Effector memory CD8-positive, alpha-beta T cell (primary cell): ENCODE measurements at regions not wholly inside any gene's neighbourhood (a gene's known extent, or its start where the extent isn't known, plus 50 kb on each side); places are given as distances from the start of the nearest gene placed in this dataset.
A peak's percentile ranks its signal among the peaks of the same experiment; 100 is the strongest.
"Not testable (repeated sequence)": the region's sequence is repeated elsewhere in the genome, so short reads cannot be mapped to it uniquely, and the experiment has no call there.

Source experiments
- ATAC-seq: fragments of 150-1000 bp; cut with Tn5 transposase; replicated peaks from 2 replicates; pipeline ENCODE4 v1.10.0; 2021; ENCODE audit warnings: mild to moderate bottlenecking, moderate library complexity
- DNase-seq, 3 experiments: peaks; one replicate each; pipeline ENCODE4 v3.0.0; 2021
- H3K27ac Mint-ChIP-seq, 2 donors: one replicate each; pipeline ENCODE4 v1.8.0; 2022; ENCODE audit warnings: mild to moderate bottlenecking in 2 of 2, mixed read lengths in 2 of 2, moderate library complexity in 2 of 2
- H3K27me3 Mint-ChIP-seq, 2 donors: one replicate each; pipeline ENCODE4 v1.8.0; 2022; ENCODE audit warnings: mixed read lengths in 2 of 2
- H3K36me3 Mint-ChIP-seq: one replicate; pipeline ENCODE4 v1.8.0; 2022; ENCODE audit warnings: mild to moderate bottlenecking, moderate library complexity, mixed read lengths; ENCODE audit not compliant: insufficient read depth
- H3K4me1 Mint-ChIP-seq, 2 donors: one replicate each; pipeline ENCODE4 v1.8.0; 2022; ENCODE audit warnings: low read depth in 2 of 2, mixed read lengths in 2 of 2
- H3K4me3 Mint-ChIP-seq, 2 donors: one replicate each; pipeline ENCODE4 v1.8.0; 2022; ENCODE audit warnings: mild to moderate bottlenecking in 2 of 2, mixed read lengths in 2 of 2, moderate library complexity in 2 of 2
- H3K9me3 Mint-ChIP-seq, 2 donors: one replicate each; pipeline ENCODE4 v1.8.0; 2022; ENCODE audit warnings: mixed read lengths in 2 of 2

GRCh38 chr7:16933296-16934279 lies 51.8 kb upstream of the AGR3 start:
- no peaks in the 10 kb centered on the region for H3K27me3 Mint-ChIP-seq
- no peak overlapping the region for H3K27ac Mint-ChIP-seq
- DNase-seq, result no peak
- H3K4me3 Mint-ChIP-seq, result no peak overlapping the region
- no peaks in the 10 kb centered on the region for H3K36me3 Mint-ChIP-seq
- peak; percentile 29 for ATAC-seq
- H3K9me3 Mint-ChIP-seq, result no peaks in the 10 kb centered on the region
- H3K4me1 Mint-ChIP-seq, result peaks cover 6 to 9% of the 10 kb centered on the region in 2 donors

- ATAC-seq (no peak), DNase-seq (no peak)
- Mint-ChIP-seq H3K9me3 (no peaks in the 10 kb centered on the region), H3K4me3 (no peak overlapping the region), H3K27me3 (peaks cover 0 to 1% of the 10 kb centered on the region in 2 donors), H3K4me1 (peaks cover 6 to 9% of the 10 kb centered on the region in 2 donors), H3K27ac (no peak overlapping the region), H3K36me3 (no peaks in the 10 kb centered on the region)
These were observed 53.0 kb upstream of the AGR3 start for GRCh38 chr7:16934722-16935340.

GRCh38 chr7:16935341-16935735 lies 53.6 kb upstream of the AGR3 start:
- peaks cover 5 to 6% of the 10 kb centered on the region in 2 donors for H3K27me3 Mint-ChIP-seq
- H3K4me1 Mint-ChIP-seq, result peaks cover 6 to 9% of the 10 kb centered on the region in 2 donors
- DNase-seq (no peak), ATAC-seq (no peak)
- H3K27ac Mint-ChIP-seq, result no peak overlapping the region
- no peaks in the 10 kb centered on the region for H3K9me3 Mint-ChIP-seq
- H3K36me3 Mint-ChIP-seq, result no peaks in the 10 kb centered on the region
- H3K4me3 Mint-ChIP-seq, result no peak overlapping the region

GRCh38 chr7:16936626-16937422 lies 55.0 kb upstream of the AGR3 start:
- no peak for ATAC-seq
- Mint-ChIP-seq H3K27me3 (peaks cover 6 to 7% of the 10 kb centered on the region in 2 donors), H3K9me3 (no peaks in the 10 kb centered on the region), H3K27ac (no peak overlapping the region), H3K4me3 (no peak overlapping the region), H3K4me1 (peaks cover 6 to 9% of the 10 kb centered on the region in 2 donors), H3K36me3 (no peaks in the 10 kb centered on the region)
- no peak for DNase-seq

GRCh38 chr7:16939161-16939560 lies 57.4 kb upstream of the AGR3 start:
- Mint-ChIP-seq H3K4me3 (no peak overlapping the region), H3K27ac (no peak overlapping the region), H3K36me3 (no peaks in the 10 kb centered on the region), H3K27me3 (peaks cover 6 to 7% of the 10 kb centered on the region in 2 donors), H3K4me1 (peaks cover 0 to under 1% of the 10 kb centered on the region in 2 donors), H3K9me3 (no peaks in the 10 kb centered on the region)
- DNase-seq (no peak), ATAC-seq (no peak)

GRCh38 chr7:16940776-16941175 lies 59.0 kb upstream of the AGR3 start:
- H3K9me3 Mint-ChIP-seq, result no peaks in the 10 kb centered on the region
- DNase-seq (no peak), ATAC-seq (no peak)
- H3K36me3 Mint-ChIP-seq, result no peaks in the 10 kb centered on the region
- H3K27ac Mint-ChIP-seq, result no peak overlapping the region
- no peak overlapping the region for H3K4me3 Mint-ChIP-seq
- no peaks in the 10 kb centered on the region for H3K4me1 Mint-ChIP-seq
- H3K27me3 Mint-ChIP-seq, result peaks cover 11 to 14% of the 10 kb centered on the region in 2 donors

- Mint-ChIP-seq H3K27ac (no peak overlapping the region), H3K36me3 (no peaks in the 10 kb centered on the region), H3K4me1 (no peaks in the 10 kb centered on the region)
These were observed 61.2 kb upstream of the AGR3 start for GRCh38 chr7:16942929-16943509.

GRCh38 chr7:16944936-16945335 lies 63.2 kb upstream of the AGR3 start:
- Mint-ChIP-seq H3K4me3 (no peak overlapping the region), H3K36me3 (no peaks in the 10 kb centered on the region), H3K9me3 (peaks cover 6 to 8% of the 10 kb centered on the region in 2 donors), H3K4me1 (no peaks in the 10 kb centered on the region), H3K27me3 (peaks cover 16 to 25% of the 10 kb centered on the region in 2 donors), H3K27ac (no peak overlapping the region)
- no peak for DNase-seq
- no peak for ATAC-seq

More at GRCh38 chr7:16942929-16943509, 61.2 kb upstream of the AGR3 start:
- ATAC-seq (no peak), DNase-seq (no peak)
- H3K27me3 Mint-ChIP-seq, result peaks cover 11 to 18% of the 10 kb centered on the region in 2 donors
- H3K4me3 Mint-ChIP-seq, result no peak overlapping the region
- H3K9me3 Mint-ChIP-seq, result peaks cover 0 to 1% of the 10 kb centered on the region in 2 donors

GRCh38 chr7:16945372-16945771 lies 63.6 kb upstream of the AGR3 start:
- Mint-ChIP-seq H3K36me3 (no peaks in the 10 kb centered on the region), H3K9me3 (peaks cover 6 to 8% of the 10 kb centered on the region in 2 donors), H3K27ac (no peak overlapping the region), H3K27me3 (peaks cover 12 to 21% of the 10 kb centered on the region in 2 donors), H3K4me3 (no peak overlapping the region), H3K4me1 (no peaks in the 10 kb centered on the region)
- DNase-seq (no peak), ATAC-seq (no peak)

GRCh38 chr7:16948110-16948509 lies 66.3 kb upstream of the AGR3 start:
- not testable (repeated sequence) for H3K9me3 Mint-ChIP-seq, H3K36me3 Mint-ChIP-seq, H3K4me3 Mint-ChIP-seq, H3K27ac Mint-ChIP-seq, DNase-seq, H3K4me1 Mint-ChIP-seq, ATAC-seq
- H3K27me3 Mint-ChIP-seq, result peaks cover 11 to 21% of the 10 kb centered on the region in 2 donors

GRCh38 chr7:16951483-16952080 lies 69.8 kb upstream of the AGR3 start:
- no peak overlapping the region for H3K4me3 Mint-ChIP-seq
- no peak overlapping the region for H3K27ac Mint-ChIP-seq
- no peaks in the 10 kb centered on the region for H3K4me1 Mint-ChIP-seq
- ATAC-seq, result no peak
- DNase-seq, result no peak
- H3K36me3 Mint-ChIP-seq, result no peaks in the 10 kb centered on the region
- H3K27me3 Mint-ChIP-seq, result peaks cover 6 to 21% of the 10 kb centered on the region in 2 donors
- H3K9me3 Mint-ChIP-seq, result peaks cover 6 to 8% of the 10 kb centered on the region in 2 donors

- Mint-ChIP-seq H3K4me3 (no peak overlapping the region), H3K27me3 (peaks cover 0 to 15% of the 10 kb centered on the region in 2 donors), H3K27ac (no peak overlapping the region), H3K36me3 (no peaks in the 10 kb centered on the region), H3K4me1 (no peaks in the 10 kb centered on the region), H3K9me3 (peaks cover 0 to under 1% of the 10 kb centered on the region in 2 donors)
- ATAC-seq (no peak), DNase-seq (no peak)
These were observed 72.5 kb upstream of the AGR3 start for GRCh38 chr7:16954321-16954720.
